Prostate gland (tissue), 2 donors: ENCODE measurements at regions not wholly inside any gene's neighbourhood (a gene's known extent, or its start where the extent isn't known, plus 50 kb on each side); places are given as distances from the start of the nearest gene placed in this dataset.
"Not testable (repeated sequence)": the region's sequence is repeated elsewhere in the genome, so short reads cannot be mapped to it uniquely, and the experiment has no call there.

Source experiments
- CTCF ChIP-seq, 4 experiments: fragments of 200-600 bp in 2 of 4; fragments of 450-650 bp in 2 of 4; sonication (generic) in 2 of 4; IDR thresholded peaks; 1 replicate in 3 of 4; 2 replicates in 1 of 4; pipeline ENCODE4 v1.5.1; 2016 to 2019; ENCODE audit warnings: antibody characterized with exemption in 4 of 4, mild to moderate bottlenecking in 2 of 4, moderate library complexity in 2 of 4
- POLR2A ChIP-seq: fragments of 450-650 bp; IDR thresholded peaks from one replicate; pipeline ENCODE4 v1.6.1; 2016; ENCODE audit warnings: antibody characterized with exemption, mild to moderate bottlenecking
- POLR2AphosphoS5 ChIP-seq: sonication (generic); formaldehyde crosslinking; IDR thresholded peaks from one replicate; pipeline ENCODE4 v1.6.1; 2017; ENCODE audit warnings: antibody characterized with exemption

- TF ChIP-seq CTCF (IDR thresholded peaks at IDR 0.05); POLR2A; POLR2AphosphoS5: not testable (repeated sequence)
Observed at GRCh38 chr7:73170902-73171301, 85.1 kb upstream of the SPDYE9 start.
